ENCODE measurements at regions not wholly inside any gene's neighbourhood (a gene's known extent, or its start where the extent isn't known, plus 50 kb on each side); places are given as distances from the start of the nearest gene placed in this dataset.

DNA sequence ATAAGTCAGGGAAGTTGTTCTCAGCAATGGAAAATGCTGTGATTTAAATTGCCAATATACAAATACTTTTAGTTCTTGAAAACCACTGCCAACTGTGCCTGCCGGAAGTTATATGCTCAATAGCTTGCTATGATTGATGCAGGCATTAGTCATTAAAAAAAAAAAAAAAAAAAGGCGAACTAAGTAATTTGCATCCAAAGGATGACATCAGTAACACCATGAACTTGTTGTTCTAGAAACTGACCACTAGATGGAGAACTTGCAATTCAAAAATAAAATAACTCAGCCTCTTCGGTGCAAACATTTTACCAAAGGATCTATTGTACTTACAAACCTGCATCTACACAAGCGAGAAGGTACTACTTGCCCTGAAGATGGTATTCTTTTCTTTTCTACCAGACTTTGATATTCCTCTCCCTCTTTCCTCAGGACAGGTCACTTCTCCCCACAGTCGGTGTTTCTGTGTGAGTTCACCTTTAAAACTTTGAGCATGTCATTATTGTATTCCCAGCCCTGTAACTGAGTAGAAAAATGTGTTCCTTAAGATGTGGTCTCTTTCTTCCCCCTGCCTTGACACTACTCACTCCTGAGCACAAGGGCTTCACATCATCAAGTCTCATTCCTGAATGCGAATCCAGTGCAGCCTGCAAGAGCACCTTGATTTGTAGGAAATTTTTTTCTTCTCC, 115.0 kb upstream of the VEPH1 start (continued):
- TF ChIP-seq, protein P1, sequence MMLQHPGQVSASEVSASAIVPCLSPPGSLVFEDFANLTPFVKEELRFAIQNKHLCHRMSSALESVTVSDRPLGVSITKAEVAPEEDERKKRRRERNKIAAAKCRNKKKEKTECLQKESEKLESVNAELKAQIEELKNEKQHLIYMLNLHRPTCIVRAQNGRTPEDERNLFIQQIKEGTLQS (IDR thresholded peaks at IDR 0.05) = peak; percentile 82
- TF ChIP-seq, protein P1 (CRISPR knock-in tag; conservative IDR thresholded peaks at IDR 0.05) = 0 out of 2 replicates have a peak, but pooled peaks have one; percentile 16
- TF ChIP-seq ZNF445 (CRISPR knock-in tag; IDR thresholded peaks at IDR 0.05; ENCODE audit: low read depth) (no peak), YY1 (IDR thresholded peaks at IDR 0.05; ENCODE audit: borderline replicate concordance in 1 of 3, control insufficient read depth in 1 of 3, extremely low read depth in 1 of 3, insufficient read depth in 3 of 3, insufficient read length in 1 of 3, insufficient replicate concordance in 2 of 3, low read depth in 1 of 3, low read length in 2 of 3) (no peak), JUND (IDR thresholded peaks at IDR 0.05; ENCODE audit: borderline replicate concordance, low read depth, low read length) (peak; percentile 73; the same call in 1 of the 2 replicates), JUND (tag; IDR thresholded peaks at IDR 0.05; ENCODE audit: borderline replicate concordance, low read depth, low read length) (peak; percentile 87; the same call in 2 of the 3 replicates)
- TF ChIP-seq, protein P2, sequence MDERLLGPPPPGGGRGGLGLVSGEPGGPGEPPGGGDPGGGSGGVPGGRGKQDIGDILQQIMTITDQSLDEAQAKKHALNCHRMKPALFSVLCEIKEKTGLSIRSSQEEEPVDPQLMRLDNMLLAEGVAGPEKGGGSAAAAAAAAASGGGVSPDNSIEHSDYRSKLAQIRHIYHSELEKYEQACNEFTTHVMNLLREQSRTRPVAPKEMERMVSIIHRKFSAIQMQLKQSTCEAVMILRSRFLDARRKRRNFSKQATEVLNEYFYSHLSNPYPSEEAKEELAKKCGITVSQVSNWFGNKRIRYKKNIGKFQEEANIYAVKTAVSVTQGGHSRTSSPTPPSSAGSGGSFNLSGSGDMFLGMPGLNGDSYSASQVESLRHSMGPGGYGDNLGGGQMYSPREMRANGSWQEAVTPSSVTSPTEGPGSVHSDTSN (CRISPR knock-in tag; IDR thresholded peaks at IDR 0.05; ENCODE audit: low read depth) = no peak
- TF ChIP-seq, protein P2 (tag; conservative IDR thresholded peaks at IDR 0.05; ENCODE audit: low read depth) = peak; percentile 92
